ENCODE measurements at regions not wholly inside any gene's neighbourhood (a gene's known extent, or its start where the extent isn't known, plus 50 kb on each side); places are given as distances from the start of the nearest gene placed in this dataset.
"Not testable (repeated sequence)": the region's sequence is repeated elsewhere in the genome, so short reads cannot be mapped to it uniquely, and the experiment has no call there.

DNA sequence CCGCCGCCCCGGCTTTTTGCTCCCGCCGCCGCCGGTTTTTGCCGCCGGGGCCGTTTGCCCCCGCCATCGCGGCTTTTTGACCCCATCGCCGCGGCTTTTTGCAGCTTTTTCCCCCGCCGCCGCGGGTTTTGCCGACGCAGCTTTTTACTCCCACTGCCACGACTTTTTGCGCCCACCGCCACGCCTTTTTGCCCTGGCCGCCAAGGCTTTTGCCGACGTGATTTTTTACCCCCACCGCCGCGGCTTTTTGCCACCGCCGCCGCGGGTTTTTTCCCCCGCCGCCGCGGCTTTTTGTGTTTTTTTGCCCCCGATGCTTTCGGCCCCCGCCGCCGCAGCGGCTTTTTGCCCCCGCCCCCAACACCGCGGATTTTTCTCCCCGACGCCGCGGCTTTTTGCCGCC, 5001.9 kb upstream of the OR11H1 start:
- H3K4me3 ChIP-seq; H3K27ac ChIP-seq; H3K4me1 ChIP-seq (ENCODE audit: control insufficient read depth in 1 of 2, low read depth in 2 of 2); DNase-seq (ENCODE audit: low spot score); H3K36me3 ChIP-seq; H3K9me3 ChIP-seq; H3K27me3 ChIP-seq (replicated peaks; ENCODE audit: insufficient read depth); ATAC-seq (ENCODE audit: insufficient number of reproducible peaks, low FRiP score, low read depth): not testable (repeated sequence)

DNA sequence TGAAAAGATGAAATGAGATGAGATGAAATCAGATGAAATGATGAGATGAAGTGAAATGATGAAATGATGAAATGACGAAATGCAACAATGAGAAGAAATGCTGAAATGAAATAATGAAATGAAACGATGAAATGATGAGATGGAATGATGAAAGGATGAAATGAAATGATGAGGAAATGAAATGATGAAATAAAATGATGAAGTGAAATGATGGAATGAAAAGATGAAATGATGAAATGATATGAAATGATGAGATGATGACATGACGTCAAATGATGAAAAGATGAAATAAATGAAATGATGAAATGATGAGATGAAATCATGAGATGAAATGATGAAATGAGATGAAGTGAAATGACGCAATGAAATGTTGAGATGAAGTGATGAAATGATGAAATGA, 4996.9 kb upstream of the OR11H1 start:
- not testable (repeated sequence) for H3K27me3 ChIP-seq (replicated peaks; ENCODE audit: insufficient read depth); H3K27ac ChIP-seq; H3K4me3 ChIP-seq; H3K36me3 ChIP-seq; H3K9me3 ChIP-seq; H3K4me1 ChIP-seq (ENCODE audit: control insufficient read depth in 1 of 2, low read depth in 2 of 2); ATAC-seq (ENCODE audit: insufficient number of reproducible peaks, low FRiP score, low read depth); DNase-seq (ENCODE audit: low spot score)

DNA sequence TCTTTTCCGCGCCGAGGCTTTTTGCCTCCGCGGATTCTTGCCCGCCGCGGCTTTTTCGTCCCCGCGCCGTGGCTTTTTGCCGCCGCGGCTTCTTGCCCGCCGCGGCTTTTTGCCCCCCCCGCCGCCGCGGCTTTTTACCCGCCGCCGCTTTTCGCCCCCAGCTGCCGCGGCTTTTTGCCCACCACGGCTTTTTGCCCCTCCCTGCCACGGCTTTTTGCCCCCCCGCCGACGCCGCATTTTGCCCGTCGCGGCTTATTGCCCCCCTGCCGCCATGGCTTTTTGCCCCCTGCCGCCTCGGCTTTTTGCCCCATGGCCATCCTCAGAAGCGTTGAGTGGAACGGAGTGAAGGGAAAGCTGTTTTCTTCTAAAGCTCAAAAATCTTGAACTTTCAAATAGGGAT, 4955.5 kb upstream of the OR11H1 start:
- not testable (repeated sequence) for H3K27ac ChIP-seq; H3K9me3 ChIP-seq; DNase-seq (ENCODE audit: low spot score); ATAC-seq (ENCODE audit: insufficient number of reproducible peaks, low FRiP score, low read depth); H3K4me3 ChIP-seq; H3K27me3 ChIP-seq (replicated peaks; ENCODE audit: insufficient read depth); H3K4me1 ChIP-seq (ENCODE audit: control insufficient read depth in 1 of 2, low read depth in 2 of 2); H3K36me3 ChIP-seq

DNA sequence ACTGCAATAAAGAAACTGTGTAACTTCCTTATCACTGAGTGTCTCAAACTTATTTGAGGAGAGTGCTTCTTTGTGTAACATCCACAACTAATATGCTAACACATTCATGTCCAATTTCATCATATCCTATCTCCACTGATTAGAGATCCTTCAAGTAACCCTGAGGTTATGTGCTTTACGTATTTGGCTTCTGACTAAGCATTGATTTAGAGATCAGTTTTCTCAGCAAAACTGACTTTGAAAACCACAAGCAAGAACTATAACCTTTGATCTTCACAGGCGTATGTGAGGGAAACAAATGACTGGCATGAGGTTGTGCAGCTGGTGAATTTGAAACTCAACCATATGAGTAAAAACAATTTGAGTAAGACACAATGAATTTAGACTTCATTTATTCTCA, 4926.9 kb upstream of the OR11H1 start:
- H3K4me1 ChIP-seq (ENCODE audit: control insufficient read depth in 1 of 2, low read depth in 2 of 2); H3K9me3 ChIP-seq; DNase-seq (ENCODE audit: low spot score); H3K27me3 ChIP-seq (replicated peaks; ENCODE audit: insufficient read depth); H3K27ac ChIP-seq; H3K4me3 ChIP-seq; ATAC-seq (ENCODE audit: insufficient number of reproducible peaks, low FRiP score, low read depth); H3K36me3 ChIP-seq: not testable (repeated sequence)

DNA sequence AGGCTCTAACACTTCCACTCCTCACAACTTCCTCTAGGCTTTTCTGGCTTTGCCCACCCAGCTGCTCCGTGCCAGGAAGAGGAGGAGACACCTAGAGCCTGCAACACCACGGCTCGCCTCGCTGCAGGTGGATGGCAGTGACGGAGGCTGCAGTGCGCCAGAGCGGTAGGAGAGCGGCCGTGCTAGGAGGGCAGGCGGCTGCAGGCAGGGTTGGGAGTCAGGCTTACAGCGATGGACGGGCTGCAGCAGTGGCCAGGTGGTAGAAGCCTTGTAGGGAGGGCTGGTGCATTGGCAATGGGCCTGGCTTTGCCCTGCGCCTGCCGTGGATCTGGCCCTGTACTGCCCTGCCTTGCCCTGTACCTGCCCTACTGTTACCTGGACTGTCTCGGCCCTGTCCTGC, 4896.0 kb upstream of the OR11H1 start:
- H3K4me3 ChIP-seq; DNase-seq (ENCODE audit: low spot score); ATAC-seq (ENCODE audit: insufficient number of reproducible peaks, low FRiP score, low read depth); H3K27me3 ChIP-seq (replicated peaks; ENCODE audit: insufficient read depth); H3K9me3 ChIP-seq; H3K27ac ChIP-seq; H3K36me3 ChIP-seq; H3K4me1 ChIP-seq (ENCODE audit: control insufficient read depth in 1 of 2, low read depth in 2 of 2): not testable (repeated sequence)

DNA sequence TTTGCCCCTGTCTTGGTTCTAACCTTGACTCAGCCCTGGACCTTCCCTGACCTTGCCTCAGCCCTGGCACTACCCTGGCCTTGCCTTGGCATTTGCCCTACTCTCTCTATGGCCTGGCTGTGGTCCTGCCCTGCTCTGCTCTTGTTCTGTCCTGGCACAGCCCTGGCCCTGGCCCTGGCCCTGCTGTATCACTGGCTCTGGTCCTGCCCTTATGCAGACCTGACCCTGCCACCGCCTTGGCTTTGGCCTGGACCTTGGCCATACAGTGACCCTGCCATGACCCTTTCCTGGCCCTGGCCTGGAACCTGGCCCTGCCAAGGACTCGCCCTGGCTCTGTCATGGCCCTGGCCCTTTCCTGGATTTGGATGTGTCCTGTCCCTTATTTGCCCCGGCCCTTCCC, 4892.7 kb upstream of the OR11H1 start:
- H3K4me1 ChIP-seq (ENCODE audit: control insufficient read depth in 1 of 2, low read depth in 2 of 2); ATAC-seq (ENCODE audit: insufficient number of reproducible peaks, low FRiP score, low read depth); H3K4me3 ChIP-seq; H3K27ac ChIP-seq; H3K36me3 ChIP-seq; H3K27me3 ChIP-seq (replicated peaks; ENCODE audit: insufficient read depth); DNase-seq (ENCODE audit: low spot score); H3K9me3 ChIP-seq: not testable (repeated sequence)

DNA sequence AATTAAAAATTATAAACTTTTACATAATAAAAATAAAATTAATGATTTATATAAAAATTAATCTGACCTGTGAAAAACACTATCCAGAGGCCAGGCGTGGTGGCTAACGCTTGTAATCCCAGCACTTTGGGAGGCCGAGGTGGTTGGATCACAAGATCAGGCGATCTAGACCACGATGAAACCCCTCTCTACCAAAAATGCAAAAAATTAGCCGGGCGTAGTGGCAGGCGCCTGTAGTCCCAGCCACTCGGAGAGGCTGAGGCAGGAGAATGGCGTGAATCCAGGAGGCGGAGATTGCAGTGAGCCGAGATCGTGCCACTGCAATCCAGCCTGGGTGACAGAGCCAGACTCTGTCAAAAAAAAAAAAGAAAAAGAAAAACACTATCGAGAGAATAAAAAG, 4865.2 kb upstream of the OR11H1 start:
- H3K27ac ChIP-seq; H3K27me3 ChIP-seq (replicated peaks; ENCODE audit: insufficient read depth); H3K9me3 ChIP-seq; H3K4me3 ChIP-seq; H3K36me3 ChIP-seq; ATAC-seq (ENCODE audit: insufficient number of reproducible peaks, low FRiP score, low read depth); H3K4me1 ChIP-seq (ENCODE audit: control insufficient read depth in 1 of 2, low read depth in 2 of 2); DNase-seq (ENCODE audit: low spot score): not testable (repeated sequence)

DNA sequence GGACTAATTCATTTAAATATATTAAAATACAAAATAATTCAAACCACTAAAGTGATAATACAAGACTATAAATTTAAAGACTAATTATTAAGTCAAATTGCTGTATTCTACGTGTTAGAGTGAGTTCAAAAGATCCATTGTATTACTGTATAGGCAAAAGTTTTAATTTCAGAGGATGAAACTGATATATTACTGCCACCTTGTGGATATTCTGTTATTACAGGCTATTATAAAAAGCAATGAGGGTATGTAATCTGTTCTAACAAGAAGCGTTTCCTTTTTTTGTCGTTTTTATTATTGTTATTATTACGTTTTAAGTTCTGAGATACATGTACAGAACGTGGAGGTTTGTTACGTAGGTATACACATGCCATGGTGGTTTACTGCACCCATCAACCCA, 4854.9 kb upstream of the OR11H1 start:
- not testable (repeated sequence) for H3K4me3 ChIP-seq; H3K9me3 ChIP-seq; DNase-seq (ENCODE audit: low spot score); ATAC-seq (ENCODE audit: insufficient number of reproducible peaks, low FRiP score, low read depth); H3K27ac ChIP-seq; H3K36me3 ChIP-seq; H3K27me3 ChIP-seq (replicated peaks; ENCODE audit: insufficient read depth); H3K4me1 ChIP-seq (ENCODE audit: control insufficient read depth in 1 of 2, low read depth in 2 of 2)

DNA sequence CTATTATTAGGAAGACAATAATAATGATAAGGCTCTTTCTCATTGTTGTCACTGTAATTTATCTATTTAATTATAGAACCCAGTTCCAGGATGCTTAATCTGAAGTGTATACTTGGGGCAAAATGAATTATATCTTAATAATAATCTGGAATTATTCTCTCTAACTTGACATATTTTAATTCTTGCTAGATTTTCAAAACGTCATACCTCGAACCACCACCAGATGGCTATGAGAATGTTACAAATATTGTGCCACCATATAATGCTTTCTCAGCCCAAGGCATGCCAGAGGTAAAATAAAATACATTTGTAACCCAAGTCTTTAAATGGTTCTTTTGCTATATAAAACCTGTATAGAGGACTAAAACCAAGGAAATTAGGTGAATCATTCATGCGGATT, 4849.3 kb upstream of the OR11H1 start:
- H3K27ac ChIP-seq; H3K9me3 ChIP-seq; H3K4me3 ChIP-seq; H3K27me3 ChIP-seq (replicated peaks; ENCODE audit: insufficient read depth); ATAC-seq (ENCODE audit: insufficient number of reproducible peaks, low FRiP score, low read depth); H3K36me3 ChIP-seq; DNase-seq (ENCODE audit: low spot score); H3K4me1 ChIP-seq (ENCODE audit: control insufficient read depth in 1 of 2, low read depth in 2 of 2): not testable (repeated sequence)

DNA sequence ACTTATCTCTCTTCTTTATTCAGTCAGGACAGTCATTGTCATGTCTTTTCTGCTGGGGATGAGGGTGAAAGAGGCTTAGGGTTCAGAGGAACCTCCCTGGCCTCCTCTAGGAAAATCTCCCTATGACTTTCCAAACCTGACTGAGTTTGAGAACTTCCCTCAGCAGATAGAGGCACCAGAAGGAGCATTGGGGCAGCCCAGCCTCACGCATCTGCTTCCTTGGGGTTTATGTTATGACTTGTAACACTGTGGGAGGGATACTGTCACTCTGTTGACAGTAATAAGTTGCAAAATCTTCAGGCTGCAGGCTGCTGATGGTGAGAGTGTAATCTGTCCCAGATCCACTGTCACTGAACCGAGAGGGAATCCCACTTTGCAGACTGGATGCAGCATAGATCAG, 4842.6 kb upstream of the OR11H1 start:
- not testable (repeated sequence) for H3K4me1 ChIP-seq (ENCODE audit: control insufficient read depth in 1 of 2, low read depth in 2 of 2); DNase-seq (ENCODE audit: low spot score); H3K36me3 ChIP-seq; H3K27ac ChIP-seq; H3K9me3 ChIP-seq; H3K4me3 ChIP-seq; H3K27me3 ChIP-seq (replicated peaks; ENCODE audit: insufficient read depth); ATAC-seq (ENCODE audit: insufficient number of reproducible peaks, low FRiP score, low read depth)

DNA sequence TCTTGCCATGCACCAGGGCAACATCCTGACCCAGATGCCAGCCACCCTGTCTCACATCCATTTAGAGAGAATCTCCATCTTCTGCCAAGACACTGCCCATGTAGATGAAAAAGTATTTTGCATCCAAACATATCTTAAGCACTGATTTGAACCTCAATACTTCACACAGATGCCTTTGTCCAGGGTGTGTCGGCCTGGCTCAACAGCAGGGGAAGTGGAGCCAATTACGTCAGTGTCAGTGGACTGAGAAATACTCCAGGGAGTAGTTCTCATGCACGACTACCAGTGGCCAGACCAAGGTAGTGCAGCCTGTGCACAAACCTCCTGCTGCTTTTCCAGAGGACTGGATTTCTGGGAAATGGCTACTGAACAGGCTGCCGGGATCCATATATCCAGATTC, 4840.7 kb upstream of the OR11H1 start:
- not testable (repeated sequence) for H3K36me3 ChIP-seq; H3K27ac ChIP-seq; H3K27me3 ChIP-seq (replicated peaks; ENCODE audit: insufficient read depth); ATAC-seq (ENCODE audit: insufficient number of reproducible peaks, low FRiP score, low read depth); H3K4me1 ChIP-seq (ENCODE audit: control insufficient read depth in 1 of 2, low read depth in 2 of 2); H3K9me3 ChIP-seq; DNase-seq (ENCODE audit: low spot score); H3K4me3 ChIP-seq

DNA sequence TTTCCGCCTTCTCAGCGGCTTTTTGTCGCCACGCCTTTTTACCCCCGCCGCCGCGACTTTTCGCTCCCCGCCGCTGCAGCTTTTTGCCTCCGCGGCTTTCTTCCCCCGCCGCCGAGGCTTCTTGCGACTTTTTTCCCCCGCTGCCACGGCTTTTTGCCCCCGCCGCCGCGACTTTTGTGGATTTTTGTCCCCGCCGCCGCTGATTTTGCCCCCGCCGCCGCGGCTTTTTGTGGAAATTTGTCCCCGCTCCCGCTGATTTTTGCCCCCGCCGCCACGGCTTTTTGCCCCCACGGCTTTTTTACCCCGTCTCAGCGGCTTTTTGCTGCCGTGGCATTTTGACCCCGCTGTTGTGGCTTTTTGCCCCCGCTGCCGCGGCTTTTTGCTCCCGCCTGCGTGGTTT, 4829.2 kb upstream of the OR11H1 start:
- not testable (repeated sequence) for H3K27ac ChIP-seq; ATAC-seq (ENCODE audit: insufficient number of reproducible peaks, low FRiP score, low read depth); H3K4me1 ChIP-seq (ENCODE audit: control insufficient read depth in 1 of 2, low read depth in 2 of 2); H3K36me3 ChIP-seq; DNase-seq (ENCODE audit: low spot score); H3K4me3 ChIP-seq; H3K27me3 ChIP-seq (replicated peaks; ENCODE audit: insufficient read depth); H3K9me3 ChIP-seq

DNA sequence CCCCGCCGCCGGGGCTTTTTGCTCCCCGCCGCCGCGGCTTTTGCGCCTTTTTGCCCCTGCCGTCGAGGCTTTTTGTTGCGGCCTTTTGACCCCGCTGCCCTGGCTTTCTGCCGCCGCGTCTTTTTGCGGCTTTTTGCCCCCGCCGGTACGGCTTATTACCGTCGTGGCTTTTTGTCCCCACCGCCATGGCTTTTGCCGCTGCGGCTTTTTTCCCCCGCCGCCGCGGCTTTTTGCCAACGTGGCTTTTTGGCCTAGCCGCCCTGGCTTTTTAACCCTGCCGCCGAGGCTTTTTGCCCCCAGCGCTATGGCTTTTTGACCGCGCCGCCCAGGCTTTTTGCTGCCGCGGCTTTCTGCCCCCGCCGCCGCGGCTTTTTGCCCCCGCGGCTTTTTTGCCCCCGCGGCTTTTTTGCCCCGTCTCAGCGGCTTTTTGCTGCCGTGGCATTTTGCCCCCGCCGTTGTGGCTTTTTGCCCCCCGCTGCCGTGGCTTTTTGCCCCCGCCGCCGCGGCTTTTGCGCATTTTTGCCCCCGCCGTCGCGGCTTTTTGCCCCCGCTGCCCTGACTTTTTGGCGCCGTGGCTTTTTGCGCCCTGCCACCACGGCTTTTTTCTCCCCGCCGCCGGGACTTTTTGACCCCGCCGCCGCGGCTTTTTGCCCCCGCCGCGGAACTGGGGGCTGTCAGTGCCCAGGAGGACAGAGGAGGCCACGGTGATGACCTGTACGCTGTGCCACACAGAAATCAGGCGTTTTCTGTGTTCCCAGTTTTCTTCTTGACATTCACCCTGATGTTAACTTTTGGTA, 4828.5 kb upstream of the OR11H1 start:
- H3K9me3 ChIP-seq; H3K4me3 ChIP-seq; H3K36me3 ChIP-seq; ATAC-seq (ENCODE audit: insufficient number of reproducible peaks, low FRiP score, low read depth); H3K4me1 ChIP-seq (ENCODE audit: control insufficient read depth in 1 of 2, low read depth in 2 of 2); DNase-seq (ENCODE audit: low spot score); H3K27ac ChIP-seq; H3K27me3 ChIP-seq (replicated peaks; ENCODE audit: insufficient read depth): not testable (repeated sequence)
